ENCODE measurements at regions not wholly inside any gene's neighbourhood (a gene's known extent, or its start where the extent isn't known, plus 50 kb on each side); places are given as distances from the start of the nearest gene placed in this dataset.

- TF ChIP-seq POLR2A (IDR thresholded peaks at IDR 0.05) (no peak), CTCF (IDR thresholded peaks at IDR 0.05 in 4 of 5, conservative IDR thresholded peaks at IDR 0.05 in 1 of 5) (peak; percentile 54 to 86 (median 76))
These were observed 118.3 kb upstream of the SIRPA start for GRCh38 chr20:1776681-1777475.

Data from gastrocnemius medialis (tissue), 4 donors.